ENCODE measurements at regions not wholly inside any gene's neighbourhood (a gene's known extent, or its start where the extent isn't known, plus 50 kb on each side); places are given as distances from the start of the nearest gene placed in this dataset.

- TF ChIP-seq YY1 (IDR thresholded peaks at IDR 0.05; ENCODE audit: insufficient read depth, insufficient read length), result no peak
- no peak for TF ChIP-seq SUZ12 (IDR thresholded peaks at IDR 0.05; ENCODE audit: extremely low read depth, insufficient read depth, insufficient read length)
- no peak for TF ChIP-seq ZNF274 (IDR thresholded peaks at IDR 0.05; ENCODE audit: low read depth, low read length)
Observed at GRCh38 chr10:42111661-42112330, 526.6 kb downstream of the ZNF33B start.
